ENCODE measurements at regions not wholly inside any gene's neighbourhood (a gene's known extent, or its start where the extent isn't known, plus 50 kb on each side); places are given as distances from the start of the nearest gene placed in this dataset.

GRCh38 chr1:192059407-192059806 is 98.9 kb upstream of the RGS18 start:
- intact Hi-C loops (cut with micrococcal nuclease): loop anchor here (2.0 kb wide), 1 partner anchor 15 kb away; no protein-coding TSS in a partner anchor

DNA sequence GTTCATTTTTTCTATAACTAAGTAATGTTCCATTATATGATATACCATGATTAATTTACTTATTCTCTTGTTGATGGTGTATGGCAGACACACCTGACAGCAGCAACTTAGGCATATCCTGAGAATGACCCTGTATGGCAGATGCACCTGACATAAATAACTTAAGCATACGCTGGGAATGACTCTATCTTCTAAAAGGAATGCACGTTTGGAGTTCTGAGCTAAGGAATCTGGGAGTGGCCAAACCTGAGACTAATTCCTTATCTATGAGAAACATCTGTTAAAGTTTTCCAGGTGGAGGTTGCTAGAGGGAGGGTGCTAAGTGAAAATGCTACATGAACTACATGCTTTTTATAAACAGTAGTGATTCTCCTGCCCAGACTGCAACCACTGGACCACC is 96.7 kb upstream of the RGS18 start:
- intact Hi-C loops (cut with micrococcal nuclease): no loop called here

DNA sequence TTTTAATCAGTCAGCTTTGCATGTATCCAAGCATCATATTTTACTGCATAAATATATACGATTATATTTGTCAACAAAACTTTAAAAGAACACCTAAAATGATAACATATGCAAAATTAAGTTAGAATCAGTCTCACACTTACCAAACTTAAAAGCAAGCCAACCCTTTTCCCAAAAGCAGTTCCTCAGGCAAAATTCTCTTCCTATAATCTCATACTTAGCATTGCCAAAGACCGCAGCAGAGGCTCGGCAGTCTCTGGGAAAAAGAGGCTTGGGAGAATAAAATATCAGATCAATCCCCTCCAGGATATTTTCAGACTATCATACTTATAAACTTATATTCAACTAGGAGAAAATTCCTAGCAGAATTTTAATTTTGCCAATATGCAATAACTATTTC is 93.2 kb upstream of the RGS18 start:
- intact Hi-C loops (cut with micrococcal nuclease): no loop called here

DNA sequence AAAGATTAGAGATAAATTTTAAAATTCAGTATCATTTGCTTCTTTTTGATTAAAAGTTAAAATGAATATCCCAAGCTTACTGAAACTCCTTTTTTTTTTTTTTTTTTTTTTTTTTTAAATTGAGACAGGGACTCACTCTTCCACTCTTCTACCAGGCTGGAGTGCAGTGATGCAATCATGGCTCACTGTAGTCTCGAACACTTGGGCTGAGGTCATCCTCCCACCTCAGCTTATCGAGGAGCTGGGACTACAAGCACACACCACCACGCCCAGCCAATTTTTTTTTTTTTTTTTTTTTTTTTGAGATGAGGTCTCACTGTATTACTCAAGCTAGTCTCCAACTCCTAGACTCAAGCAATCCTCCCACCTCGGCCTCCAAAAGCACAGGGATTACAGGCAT is 92.1 kb upstream of the RGS18 start:
- intact Hi-C loops (cut with micrococcal nuclease): no loop called here

GRCh38 chr1:192067360-192067759 is 90.9 kb upstream of the RGS18 start:
- intact Hi-C loops (cut with micrococcal nuclease): no loop called here

DNA sequence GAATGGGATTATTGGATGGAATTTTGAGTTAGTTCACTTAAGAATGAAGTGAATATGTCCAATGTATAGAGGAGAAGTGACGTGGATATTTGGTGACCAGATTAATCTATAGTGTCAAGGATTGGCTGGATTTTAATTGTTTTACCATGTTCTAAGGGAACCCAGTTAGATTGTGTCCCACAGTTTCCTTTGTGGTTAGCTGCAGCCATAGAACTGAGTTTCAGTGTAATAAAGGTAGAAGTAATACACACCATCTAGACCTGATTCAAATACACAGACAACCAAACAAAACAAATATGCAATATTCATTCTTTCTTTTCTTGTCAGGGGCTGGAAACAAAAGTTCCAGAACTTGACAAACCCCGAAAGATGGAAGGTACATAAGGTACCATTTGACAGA is 88.0 kb upstream of the RGS18 start:
- intact Hi-C loops (cut with micrococcal nuclease): no loop called here

DNA sequence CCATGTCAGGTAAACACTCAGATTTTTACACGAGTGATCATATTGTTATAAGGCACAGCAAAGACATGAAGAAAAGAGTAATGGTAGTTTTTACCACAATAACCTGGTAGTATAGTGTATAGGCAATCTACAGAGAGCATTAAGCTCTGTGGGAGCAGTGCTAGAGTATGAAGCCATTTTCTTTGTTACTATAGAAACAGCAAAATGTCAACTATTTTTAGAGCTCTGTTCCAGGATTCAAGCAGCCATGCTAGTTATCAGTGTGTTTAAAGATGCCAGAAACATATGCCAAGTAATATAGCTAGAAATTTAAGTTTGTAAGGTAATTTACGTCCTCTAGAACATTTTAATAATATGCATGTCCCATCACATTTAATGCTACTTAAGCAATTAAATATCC is 77.6 kb upstream of the RGS18 start:
- intact Hi-C loops (cut with micrococcal nuclease): no loop called here

DNA sequence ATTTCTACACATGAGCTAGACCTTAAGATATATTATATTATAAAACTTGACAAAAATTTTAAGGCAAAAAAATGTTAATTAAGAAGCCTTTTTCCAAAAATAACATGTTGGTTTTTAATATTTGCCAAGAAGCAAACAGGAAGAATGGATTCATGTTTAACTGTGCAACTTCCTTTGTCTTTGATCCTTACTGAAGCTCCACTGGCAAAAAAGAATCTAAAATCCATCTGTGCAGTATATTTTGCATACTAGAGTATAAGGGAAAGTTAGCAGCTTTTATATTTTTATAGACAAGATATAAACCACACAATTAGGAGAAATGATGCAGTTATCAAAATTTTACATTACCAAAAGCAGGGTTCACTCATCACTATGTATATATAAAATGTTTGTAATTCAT is 76.9 kb upstream of the RGS18 start:
- intact Hi-C loops (cut with micrococcal nuclease): no loop called here

- intact Hi-C loops (cut with micrococcal nuclease): no loop called here
Measured at GRCh38 chr1:192086644-192087043, 71.6 kb upstream of the RGS18 start.

- intact Hi-C loops (cut with micrococcal nuclease): no loop called here
Measured at GRCh38 chr1:192087334-192087733, 70.9 kb upstream of the RGS18 start.

DNA sequence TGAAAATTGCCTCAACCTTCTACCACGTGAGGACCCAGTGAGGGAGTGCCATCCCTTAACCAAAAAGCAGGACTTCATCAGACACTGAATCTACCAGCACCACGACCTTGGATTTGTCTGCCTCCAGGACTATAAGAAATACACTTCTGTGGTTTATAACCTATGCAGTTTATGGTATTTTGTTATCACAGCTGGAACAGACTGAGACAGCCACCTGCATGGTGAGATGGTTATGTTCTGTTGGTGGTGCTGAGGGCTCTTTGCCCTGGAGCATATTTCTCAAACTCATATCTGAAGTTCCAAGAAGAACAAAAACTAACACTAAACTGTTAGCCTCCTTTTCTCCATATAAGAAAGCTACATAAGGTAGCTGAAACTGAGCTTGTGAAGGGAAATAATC is 69.8 kb upstream of the RGS18 start:
- intact Hi-C loops (cut with micrococcal nuclease): no loop called here

- intact Hi-C loops (cut with micrococcal nuclease): no loop called here
Measured at GRCh38 chr1:192098001-192098400, 60.3 kb upstream of the RGS18 start.

GRCh38 chr1:192099328-192099727 is 58.9 kb upstream of the RGS18 start:
- intact Hi-C loops (cut with micrococcal nuclease): no loop called here

- intact Hi-C loops (cut with micrococcal nuclease): no loop called here
Measured at GRCh38 chr1:192100686-192101468, 57.4 kb upstream of the RGS18 start.

GRCh38 chr1:192104128-192104527 is 54.1 kb upstream of the RGS18 start:
- intact Hi-C loops (cut with micrococcal nuclease): no loop called here

- intact Hi-C loops (cut with micrococcal nuclease): no loop called here
Measured at GRCh38 chr1:192104852-192105251, 53.4 kb upstream of the RGS18 start.

DNA sequence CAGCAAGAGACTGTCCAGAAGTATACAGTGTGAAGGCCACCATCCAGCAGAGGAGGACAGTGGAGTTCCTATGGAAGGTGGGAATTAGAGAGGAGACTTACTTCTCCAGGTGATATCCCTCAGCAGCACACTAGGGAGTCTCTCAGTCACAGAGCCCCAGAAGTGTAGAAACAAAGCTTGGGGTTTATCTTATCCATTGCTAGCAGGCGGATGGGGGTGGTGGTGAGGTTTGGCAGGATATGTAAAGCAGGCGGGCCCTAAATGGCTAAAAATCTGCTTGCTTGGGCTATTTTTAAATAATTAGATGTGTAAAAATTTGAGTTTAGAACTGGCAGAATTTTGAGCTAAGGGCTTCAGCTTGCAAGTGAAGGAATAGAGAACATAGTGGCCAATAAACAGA is 50.1 kb upstream of the RGS18 start:
- intact Hi-C loops (cut with micrococcal nuclease): no loop called here

All from T-helper 1 cell treated with Interleukin-12 subunit alpha and Interleukin-12 subunit beta and Interleukin-4 antibody, amounts not matched to agents 30 ng/mL and 1 ng/mL, for 36 hours (primary cell).